ENCODE measurements at regions not wholly inside any gene's neighbourhood (a gene's known extent, or its start where the extent isn't known, plus 50 kb on each side); places are given as distances from the start of the nearest gene placed in this dataset.

- intact Hi-C loops (cut with DNase I) = no loop called here
- no peak overlapping the region for H3K4me3 ChIP-seq
- peaks cover 0 to 2% of the 10 kb centered on the region in 2 donors for H3K4me1 ChIP-seq
- no peaks in the 10 kb centered on the region for H3K9me3 ChIP-seq
- no peak overlapping the region for H3K27ac ChIP-seq
- DNase-seq (ENCODE audit: low spot score in 2 of 2) = no peak
- no peaks in the 10 kb centered on the region for H3K27me3 ChIP-seq
- no peak for TF ChIP-seq CTCF (IDR thresholded peaks at IDR 0.05)
- no peaks in the 10 kb centered on the region for H3K36me3 ChIP-seq
Measured at GRCh38 chr5:89374818-89375521, 492.0 kb upstream of the MEF2C start.

- H3K36me3 ChIP-seq = no peaks in the 10 kb centered on the region
- intact Hi-C loops (cut with DNase I) = no loop called here
- TF ChIP-seq CTCF (IDR thresholded peaks at IDR 0.05) = no peak
- no peak overlapping the region for H3K27ac ChIP-seq
- DNase-seq (ENCODE audit: low spot score in 2 of 2) = no peak
- H3K4me3 ChIP-seq = no peak overlapping the region
- H3K27me3 ChIP-seq = no peaks in the 10 kb centered on the region
- peaks cover 0 to 2% of the 10 kb centered on the region in 2 donors for H3K4me1 ChIP-seq
- H3K9me3 ChIP-seq = no peaks in the 10 kb centered on the region
Measured at GRCh38 chr5:89374144-89374784, 491.3 kb upstream of the MEF2C start.

- no peaks in the 10 kb centered on the region for H3K27me3 ChIP-seq
- DNase-seq (ENCODE audit: low spot score in 2 of 2) = no peak
- H3K4me3 ChIP-seq = no peak overlapping the region
- TF ChIP-seq CTCF (IDR thresholded peaks at IDR 0.05) = no peak
- no peaks in the 10 kb centered on the region for H3K9me3 ChIP-seq
- intact Hi-C loops (cut with DNase I) = no loop called here
- no peaks in the 10 kb centered on the region for H3K36me3 ChIP-seq
- H3K4me1 ChIP-seq = peaks cover 0 to 2% of the 10 kb centered on the region in 2 donors
- H3K27ac ChIP-seq = no peak overlapping the region
Measured at GRCh38 chr5:89372176-89372575, 489.2 kb upstream of the MEF2C start.

- Histone ChIP-seq H3K4me1 (peaks cover 0 to 2% of the 10 kb centered on the region in 2 donors), H3K9me3 (no peaks in the 10 kb centered on the region), H3K27me3 (no peaks in the 10 kb centered on the region), H3K4me3 (no peak overlapping the region), H3K36me3 (no peaks in the 10 kb centered on the region), H3K27ac (no peak overlapping the region)
- intact Hi-C loops (cut with DNase I) = no loop called here
- DNase-seq (ENCODE audit: low spot score in 2 of 2) = no peak
- no peak for TF ChIP-seq CTCF (IDR thresholded peaks at IDR 0.05)
Measured at GRCh38 chr5:89371646-89372045, 488.7 kb upstream of the MEF2C start.

GRCh38 chr5:89359046-89359445 is 476.1 kb upstream of the MEF2C start:
- TF ChIP-seq CTCF (IDR thresholded peaks at IDR 0.05) = no peak
- intact Hi-C loops (cut with DNase I) = no loop called here
- no peak overlapping the region for H3K4me3 ChIP-seq

More at GRCh38 chr5:89359046-89359445, 476.1 kb upstream of the MEF2C start:
- H3K4me1 ChIP-seq = no peaks in the 10 kb centered on the region
- H3K27me3 ChIP-seq = no peaks in the 10 kb centered on the region
- no peak for DNase-seq (ENCODE audit: low spot score in 2 of 2)
- no peak overlapping the region for H3K27ac ChIP-seq
- H3K9me3 ChIP-seq = no peaks in the 10 kb centered on the region
- no peaks in the 10 kb centered on the region for H3K36me3 ChIP-seq
